ENCODE measurements at regions not wholly inside any gene's neighbourhood (a gene's known extent, or its start where the extent isn't known, plus 50 kb on each side); places are given as distances from the start of the nearest gene placed in this dataset.
"Not testable (repeated sequence)": the region's sequence is repeated elsewhere in the genome, so short reads cannot be mapped to it uniquely, and the experiment has no call there.

- DNase-seq = no peak
Measured at GRCh38 chr7:136400877-136401276, 423.7 kb upstream of the MTPN start.

GRCh38 chr7:136399385-136399784 is 422.2 kb upstream of the MTPN start:
- no peak for DNase-seq

- no peak for DNase-seq
Measured at GRCh38 chr7:136392856-136393255, 415.7 kb upstream of the MTPN start.

GRCh38 chr7:136391371-136391770 is 414.2 kb upstream of the MTPN start:
- DNase-seq = no peak

- DNase-seq = no peak
Measured at GRCh38 chr7:136389933-136390332, 412.8 kb upstream of the MTPN start.

- no peak for DNase-seq
Measured at GRCh38 chr7:136386876-136387275, 409.7 kb upstream of the MTPN start.

- not testable (repeated sequence) for DNase-seq
Measured at GRCh38 chr7:136371409-136371808, 394.2 kb upstream of the MTPN start.

GRCh38 chr7:136370137-136370536 is 393.0 kb upstream of the MTPN start:
- DNase-seq = no peak

GRCh38 chr7:136369225-136369624 is 392.1 kb upstream of the MTPN start:
- DNase-seq = no peak

- DNase-seq = no peak
Measured at GRCh38 chr7:136359333-136359903, 382.3 kb upstream of the MTPN start.

GRCh38 chr7:136353287-136353686 is 376.1 kb upstream of the MTPN start:
- DNase-seq = no peak

GRCh38 chr7:136348542-136349192 is 371.5 kb upstream of the MTPN start:
- no peak for DNase-seq

- no peak for DNase-seq
Measured at GRCh38 chr7:136348142-136348541, 371.0 kb upstream of the MTPN start.

- DNase-seq = no peak
Measured at GRCh38 chr7:136347488-136347887, 370.3 kb upstream of the MTPN start.

- DNase-seq = no peak
Measured at GRCh38 chr7:136342251-136342650, 365.1 kb upstream of the MTPN start.

- no peak for DNase-seq
Measured at GRCh38 chr7:136339464-136339863, 362.3 kb upstream of the MTPN start.

GRCh38 chr7:136336932-136337331 is 359.8 kb upstream of the MTPN start:
- DNase-seq = no peak

- DNase-seq = no peak
Measured at GRCh38 chr7:136333636-136334035, 356.5 kb upstream of the MTPN start.

GRCh38 chr7:136326045-136326609 is 349.0 kb upstream of the MTPN start:
- no peak for DNase-seq

- DNase-seq = no peak
Measured at GRCh38 chr7:136325578-136325977, 348.4 kb upstream of the MTPN start.

- DNase-seq = no peak
Measured at GRCh38 chr7:136325027-136325426, 347.9 kb upstream of the MTPN start.

GRCh38 chr7:136324073-136324704 is 347.0 kb upstream of the MTPN start:
- DNase-seq = no peak

GRCh38 chr7:136312592-136312991 is 335.4 kb upstream of the MTPN start:
- DNase-seq = no peak

GRCh38 chr7:136309407-136309806 is 332.2 kb upstream of the MTPN start:
- no peak for DNase-seq
